ENCODE measurements at regions not wholly inside any gene's neighbourhood (a gene's known extent, or its start where the extent isn't known, plus 50 kb on each side); places are given as distances from the start of the nearest gene placed in this dataset.

DNA sequence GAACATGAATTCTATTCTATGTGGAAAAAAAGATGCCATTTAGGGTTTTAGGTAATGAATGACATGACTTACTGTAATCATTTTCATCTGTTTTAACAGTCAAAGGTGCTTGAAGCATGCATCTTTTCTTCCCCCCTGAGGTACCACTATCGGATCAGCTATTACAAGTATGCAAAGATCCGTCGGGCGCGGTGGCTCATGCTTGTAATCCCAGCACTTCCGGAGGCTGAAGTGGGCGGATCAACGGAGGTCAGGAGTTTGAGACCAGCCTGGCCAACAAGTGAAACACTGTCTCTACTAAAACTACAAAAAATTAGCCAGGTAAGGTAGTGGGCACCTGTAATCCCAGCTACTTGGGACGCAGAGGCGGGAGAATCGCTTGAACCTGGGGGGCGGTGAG lies 241.3 kb downstream of the ARAP2 start:
- Histone ChIP-seq H3K9me3 (ENCODE audit: control insufficient read depth, low read length) (no peaks in the 10 kb centered on the region), H3K79me2 (no peaks in the 10 kb centered on the region), H3K36me3 (ENCODE audit: control insufficient read depth, insufficient read depth, low read length) (no peaks in the 10 kb centered on the region), H3K9ac (no peak overlapping the region), H3K27me3 (ENCODE audit: control insufficient read depth, insufficient read depth, low read length) (no peaks in the 10 kb centered on the region), H2AFZ (no peak overlapping the region), H3K27ac (no peak overlapping the region), H3K4me2 (ENCODE audit: low read length) (no peak overlapping the region), H3K4me1 (no peaks in the 10 kb centered on the region), H3K4me3 (ENCODE audit: low read depth, low read length) (no peak overlapping the region)
- TF ChIP-seq, protein P1, sequence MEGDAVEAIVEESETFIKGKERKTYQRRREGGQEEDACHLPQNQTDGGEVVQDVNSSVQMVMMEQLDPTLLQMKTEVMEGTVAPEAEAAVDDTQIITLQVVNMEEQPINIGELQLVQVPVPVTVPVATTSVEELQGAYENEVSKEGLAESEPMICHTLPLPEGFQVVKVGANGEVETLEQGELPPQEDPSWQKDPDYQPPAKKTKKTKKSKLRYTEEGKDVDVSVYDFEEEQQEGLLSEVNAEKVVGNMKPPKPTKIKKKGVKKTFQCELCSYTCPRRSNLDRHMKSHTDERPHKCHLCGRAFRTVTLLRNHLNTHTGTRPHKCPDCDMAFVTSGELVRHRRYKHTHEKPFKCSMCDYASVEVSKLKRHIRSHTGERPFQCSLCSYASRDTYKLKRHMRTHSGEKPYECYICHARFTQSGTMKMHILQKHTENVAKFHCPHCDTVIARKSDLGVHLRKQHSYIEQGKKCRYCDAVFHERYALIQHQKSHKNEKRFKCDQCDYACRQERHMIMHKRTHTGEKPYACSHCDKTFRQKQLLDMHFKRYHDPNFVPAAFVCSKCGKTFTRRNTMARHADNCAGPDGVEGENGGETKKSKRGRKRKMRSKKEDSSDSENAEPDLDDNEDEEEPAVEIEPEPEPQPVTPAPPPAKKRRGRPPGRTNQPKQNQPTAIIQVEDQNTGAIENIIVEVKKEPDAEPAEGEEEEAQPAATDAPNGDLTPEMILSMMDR (IDR thresholded peaks at IDR 0.05) = no peak

DNA sequence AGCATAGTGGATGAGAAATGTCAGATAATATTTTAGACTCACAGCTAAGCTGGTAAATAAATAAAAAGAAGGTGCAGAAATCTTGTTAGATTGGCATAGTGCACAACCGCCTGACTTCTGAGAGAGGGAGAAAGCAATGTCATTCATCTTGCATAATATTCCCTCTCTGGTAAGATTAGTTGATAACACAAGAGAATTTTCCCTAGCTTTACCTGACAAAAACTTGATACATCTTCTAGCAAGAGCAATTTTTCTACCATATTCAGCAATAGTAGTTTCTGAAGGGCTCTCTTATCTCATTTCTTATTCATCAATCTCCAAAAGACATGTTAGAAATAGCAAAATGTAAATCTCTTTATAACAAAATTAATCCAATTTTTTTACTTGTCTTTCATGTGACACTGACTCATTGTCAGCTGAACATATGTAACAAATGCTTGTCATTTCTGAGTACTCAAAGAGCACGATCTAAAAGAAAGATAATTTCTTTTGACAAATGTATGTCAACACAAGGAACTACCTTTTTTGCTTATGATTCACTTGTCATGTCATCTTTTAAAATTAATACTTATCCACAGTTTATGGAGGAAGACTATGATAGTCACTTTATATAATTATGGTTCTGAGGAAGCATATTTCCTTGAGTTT lies 240.0 kb downstream of the ARAP2 start:
- Histone ChIP-seq H3K27ac (no peak overlapping the region), H3K4me1 (no peaks in the 10 kb centered on the region), H3K9ac (no peak overlapping the region), H3K27me3 (ENCODE audit: control insufficient read depth, insufficient read depth, low read length) (no peaks in the 10 kb centered on the region), H3K9me3 (ENCODE audit: control insufficient read depth, low read length) (no peaks in the 10 kb centered on the region), H2AFZ (no peak overlapping the region), H3K79me2 (no peaks in the 10 kb centered on the region), H3K4me3 (ENCODE audit: low read depth, low read length) (no peak overlapping the region), H3K4me2 (ENCODE audit: low read length) (no peak overlapping the region), H3K36me3 (ENCODE audit: control insufficient read depth, insufficient read depth, low read length) (no peaks in the 10 kb centered on the region)
- TF ChIP-seq, protein P1 (IDR thresholded peaks at IDR 0.05) = no peak

DNA sequence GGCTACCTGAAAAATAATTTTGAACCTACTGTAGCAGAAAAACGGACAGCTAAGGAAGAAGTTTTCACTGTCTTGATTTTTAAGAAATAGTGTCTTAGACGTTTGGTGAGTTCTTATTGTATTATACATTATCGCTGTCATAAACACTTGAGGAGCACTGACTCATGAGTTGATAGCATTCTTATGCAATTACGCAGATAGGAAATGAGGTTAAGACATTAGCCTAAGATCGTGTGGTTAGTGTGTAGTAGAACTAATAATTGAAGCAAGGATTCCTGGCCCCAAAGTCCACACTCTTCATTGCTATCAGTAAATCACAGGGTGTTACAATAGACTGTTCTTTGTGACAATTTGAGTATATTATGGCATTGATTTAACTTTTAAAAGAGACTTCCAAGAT lies 238.1 kb downstream of the ARAP2 start:
- Histone ChIP-seq H3K4me3 (ENCODE audit: low read depth, low read length) (no peak overlapping the region), H3K79me2 (no peaks in the 10 kb centered on the region), H3K9me3 (ENCODE audit: control insufficient read depth, low read length) (no peaks in the 10 kb centered on the region), H3K36me3 (ENCODE audit: control insufficient read depth, insufficient read depth, low read length) (no peaks in the 10 kb centered on the region), H3K4me1 (no peaks in the 10 kb centered on the region), H3K27ac (no peak overlapping the region), H3K4me2 (ENCODE audit: low read length) (no peak overlapping the region), H2AFZ (no peak overlapping the region), H3K9ac (no peak overlapping the region), H3K27me3 (ENCODE audit: control insufficient read depth, insufficient read depth, low read length) (no peaks in the 10 kb centered on the region)
- TF ChIP-seq, protein P1 (IDR thresholded peaks at IDR 0.05) = no peak

DNA sequence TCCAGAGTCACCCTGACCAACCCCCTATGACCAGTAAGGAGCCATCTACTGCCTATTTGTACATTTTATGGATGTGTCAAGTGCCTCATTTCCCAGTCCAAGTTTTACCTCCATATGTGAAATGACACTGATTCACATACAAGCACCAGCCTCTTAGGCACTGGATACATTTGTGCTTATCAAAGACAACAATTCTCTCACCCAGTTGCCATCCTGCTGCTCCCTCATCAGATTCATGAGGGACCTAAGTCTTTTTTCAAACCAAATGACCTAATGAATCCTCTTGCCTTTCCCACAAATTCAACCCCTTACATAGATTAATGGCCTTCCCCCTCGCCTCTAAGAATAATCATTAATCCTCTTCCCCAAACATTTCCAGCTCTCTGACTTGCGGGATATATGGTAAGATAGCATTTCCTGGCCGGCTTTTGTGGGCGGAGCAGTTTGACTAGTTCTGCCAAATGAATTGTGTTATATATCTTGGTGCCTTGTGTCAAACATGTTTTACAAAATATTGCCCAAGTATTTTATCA lies 233.9 kb downstream of the ARAP2 start:
- no peaks in the 10 kb centered on the region for H3K9me3 ChIP-seq (ENCODE audit: control insufficient read depth, low read length)
- H3K27me3 ChIP-seq (ENCODE audit: control insufficient read depth, insufficient read depth, low read length) = no peaks in the 10 kb centered on the region
- H3K4me2 ChIP-seq (ENCODE audit: low read length) = no peak overlapping the region
- H2AFZ ChIP-seq = no peak overlapping the region
- no peaks in the 10 kb centered on the region for H3K36me3 ChIP-seq (ENCODE audit: control insufficient read depth, insufficient read depth, low read length)
- TF ChIP-seq, protein P1 (IDR thresholded peaks at IDR 0.05) = no peak
- H3K9ac ChIP-seq = no peak overlapping the region
- H3K27ac ChIP-seq = no peak overlapping the region
- H3K79me2 ChIP-seq = no peaks in the 10 kb centered on the region
- no peak overlapping the region for H3K4me3 ChIP-seq (ENCODE audit: low read depth, low read length)
- no peaks in the 10 kb centered on the region for H3K4me1 ChIP-seq

DNA sequence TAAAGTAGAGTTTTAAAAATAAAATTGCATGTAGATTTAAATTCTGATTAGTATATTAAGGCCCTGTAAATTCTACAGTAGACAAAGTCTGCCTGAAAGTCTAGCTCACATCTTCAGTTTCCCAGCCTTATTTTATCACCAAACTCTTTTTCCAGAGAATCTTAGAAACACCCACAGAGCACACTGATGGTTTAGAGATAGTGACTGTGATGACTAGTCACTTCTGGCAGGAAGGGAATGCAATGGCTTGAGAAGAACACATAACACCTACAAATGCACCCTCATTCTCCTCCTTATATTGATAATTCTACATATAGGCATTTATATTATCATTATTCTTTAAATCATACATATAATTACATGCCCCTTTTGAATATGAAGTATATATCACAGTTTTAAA lies 232.9 kb downstream of the ARAP2 start:
- TF ChIP-seq, protein P1 (IDR thresholded peaks at IDR 0.05) = no peak
- no peak overlapping the region for H3K4me3 ChIP-seq (ENCODE audit: low read depth, low read length)
- no peak overlapping the region for H3K4me2 ChIP-seq (ENCODE audit: low read length)
- no peaks in the 10 kb centered on the region for H3K4me1 ChIP-seq
- no peak overlapping the region for H3K27ac ChIP-seq
- H3K36me3 ChIP-seq (ENCODE audit: control insufficient read depth, insufficient read depth, low read length) = no peaks in the 10 kb centered on the region
- no peak overlapping the region for H3K9ac ChIP-seq
- H3K79me2 ChIP-seq = no peaks in the 10 kb centered on the region
- H3K27me3 ChIP-seq (ENCODE audit: control insufficient read depth, insufficient read depth, low read length) = no peaks in the 10 kb centered on the region
- no peak overlapping the region for H2AFZ ChIP-seq
- no peaks in the 10 kb centered on the region for H3K9me3 ChIP-seq (ENCODE audit: control insufficient read depth, low read length)
